DLD1 (cell line): ENCODE measurements at regions not wholly inside any gene's neighbourhood (a gene's known extent, or its start where the extent isn't known, plus 50 kb on each side); places are given as distances from the start of the nearest gene placed in this dataset.

Experiments used
- in situ Hi-C: cut with HindIII; loops from 2 replicates; pipeline ENCODE4 v1.10.0; 2017; ENCODE audit warnings: low sequenced_read_pairs

- in situ Hi-C loops = no loop called here
These were observed 174.3 kb upstream of the SERPINE2 start for GRCh38 chr2:224213396-224213795.

GRCh38 chr2:224211791-224212190, 172.7 kb upstream of the SERPINE2 start:
- in situ Hi-C loops = no loop called here

GRCh38 chr2:224211181-224211480, 172.0 kb upstream of the SERPINE2 start:
- in situ Hi-C loops = no loop called here

- in situ Hi-C loops = no loop called here
These were observed 171.4 kb upstream of the SERPINE2 start for GRCh38 chr2:224210286-224211180.

GRCh38 chr2:224209555-224210285, 170.6 kb upstream of the SERPINE2 start:
- in situ Hi-C loops = no loop called here

GRCh38 chr2:224208443-224208842, 169.4 kb upstream of the SERPINE2 start:
- in situ Hi-C loops = no loop called here

DNA sequence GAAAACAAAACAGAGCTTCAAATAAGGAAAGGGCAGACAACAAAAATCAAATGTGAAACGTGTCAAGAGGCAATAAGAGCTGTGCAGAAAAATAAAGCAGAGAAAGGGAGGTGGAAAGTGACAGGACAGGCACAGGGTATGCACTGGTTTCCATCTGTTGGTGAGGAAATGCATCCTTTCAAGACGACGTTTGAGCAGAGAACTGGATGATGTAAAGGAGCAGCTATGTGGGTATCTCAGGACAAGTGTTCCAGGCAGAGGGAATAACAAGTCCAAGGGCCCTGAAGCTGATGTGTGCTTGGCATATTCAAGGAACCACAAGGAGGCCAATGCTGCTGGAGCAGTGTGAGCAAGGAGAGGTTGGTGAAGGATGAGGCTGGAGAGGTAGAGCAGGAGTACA, 168.9 kb upstream of the SERPINE2 start:
- in situ Hi-C loops = no loop called here

DNA sequence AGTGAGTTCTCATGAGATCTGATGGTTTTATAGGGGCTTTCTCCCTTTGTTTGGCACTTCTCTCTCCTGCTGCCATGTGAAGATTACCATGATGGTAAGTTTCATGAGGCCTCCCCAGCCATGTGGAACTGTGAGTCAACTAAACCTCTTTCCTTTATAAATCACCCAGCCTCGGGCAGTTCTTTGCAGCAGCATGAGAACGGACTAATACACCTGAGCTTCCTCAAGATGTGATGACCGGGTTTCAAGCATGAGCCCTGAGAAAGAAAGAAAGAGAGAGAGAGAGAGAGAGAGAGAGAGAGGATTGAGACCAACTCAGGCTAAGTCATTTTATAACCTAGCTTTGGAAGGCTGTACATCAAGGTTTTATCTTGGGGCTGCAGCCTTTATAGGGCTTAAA, 167.7 kb upstream of the SERPINE2 start:
- in situ Hi-C loops = no loop called here

DNA sequence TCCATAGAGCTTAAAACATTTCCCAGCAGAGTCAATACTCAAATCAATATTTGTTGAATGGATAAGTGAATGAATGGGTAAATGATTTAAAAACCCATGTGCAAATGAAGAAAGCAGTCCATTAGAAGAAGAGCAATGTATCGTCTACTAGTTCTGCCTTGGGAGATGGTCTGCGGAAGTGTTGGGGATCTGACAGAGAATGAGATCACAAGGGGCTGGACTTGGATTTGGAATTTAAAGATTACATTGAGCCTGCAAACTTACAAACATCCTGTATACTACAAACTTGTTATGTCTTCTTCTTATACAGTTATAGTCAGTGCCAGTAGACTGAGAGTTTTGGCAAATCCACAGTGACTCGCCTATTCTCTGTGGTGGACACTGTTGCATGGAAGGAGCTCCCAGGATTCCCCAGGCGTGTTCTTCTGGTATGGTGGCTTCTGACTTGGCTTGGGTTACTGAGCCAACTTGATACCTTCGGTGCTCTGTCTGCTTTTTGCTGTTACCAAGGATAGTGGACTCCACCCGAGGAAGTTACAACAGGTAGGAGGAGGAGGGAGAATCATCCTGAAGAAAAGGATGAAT, 163.3 kb upstream of the SERPINE2 start:
- in situ Hi-C loops = no loop called here

DNA sequence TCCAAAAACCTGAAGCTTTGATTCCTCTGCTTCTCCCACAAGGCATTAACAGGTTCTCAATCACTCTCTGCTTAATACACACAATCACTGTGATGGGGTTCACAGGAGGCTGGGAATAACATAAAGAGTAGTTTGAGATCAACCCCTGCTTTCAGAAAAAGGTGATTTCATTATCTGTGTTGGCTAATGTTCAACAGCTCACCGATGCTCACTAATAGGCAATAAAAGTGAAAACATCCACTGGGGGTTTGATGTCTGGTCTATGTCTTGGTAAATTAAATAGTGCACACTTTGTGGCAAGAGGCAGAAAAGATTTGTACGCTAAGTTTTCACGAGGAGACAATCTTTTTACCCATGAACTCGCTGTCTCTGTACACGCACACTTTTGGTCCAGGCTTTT, 159.3 kb upstream of the SERPINE2 start:
- in situ Hi-C loops = no loop called here

GRCh38 chr2:224196810-224197209, 157.7 kb upstream of the SERPINE2 start:
- in situ Hi-C loops = no loop called here

DNA sequence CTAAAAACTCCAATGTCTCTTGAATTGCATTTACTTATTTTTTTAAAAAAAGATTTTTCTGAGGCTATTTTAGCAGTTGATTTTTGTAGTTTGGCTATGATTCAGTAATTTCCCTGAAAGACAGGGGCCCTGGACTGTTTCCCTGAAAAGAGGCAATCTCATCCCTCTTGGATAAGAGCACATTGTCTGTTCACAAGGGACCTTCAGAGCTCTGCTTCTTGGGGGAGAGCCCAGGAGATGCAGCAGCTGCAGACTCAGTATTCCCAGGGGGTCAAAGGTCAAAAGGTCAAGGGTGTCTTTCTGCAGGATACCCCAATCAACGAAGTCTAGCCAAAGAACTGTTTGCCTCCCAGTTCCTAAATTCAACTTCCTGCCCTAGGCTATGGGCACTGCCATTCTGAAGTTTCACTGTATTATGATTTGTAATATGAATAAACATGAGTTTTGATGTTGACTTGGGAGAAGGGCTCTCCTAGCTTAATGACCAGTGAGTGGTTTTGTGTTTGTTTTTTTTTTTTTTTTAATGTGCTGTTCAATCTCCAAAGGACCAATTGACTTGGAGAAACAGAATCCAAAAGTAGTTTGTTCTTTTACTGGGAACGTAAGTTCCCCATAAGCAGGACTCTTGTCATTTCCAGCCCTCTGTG, 157.0 kb upstream of the SERPINE2 start:
- in situ Hi-C loops = no loop called here

GRCh38 chr2:224194161-224194560, 155.1 kb upstream of the SERPINE2 start:
- in situ Hi-C loops = no loop called here

- in situ Hi-C loops = no loop called here
These were observed 152.4 kb upstream of the SERPINE2 start for GRCh38 chr2:224191465-224191864.

DNA sequence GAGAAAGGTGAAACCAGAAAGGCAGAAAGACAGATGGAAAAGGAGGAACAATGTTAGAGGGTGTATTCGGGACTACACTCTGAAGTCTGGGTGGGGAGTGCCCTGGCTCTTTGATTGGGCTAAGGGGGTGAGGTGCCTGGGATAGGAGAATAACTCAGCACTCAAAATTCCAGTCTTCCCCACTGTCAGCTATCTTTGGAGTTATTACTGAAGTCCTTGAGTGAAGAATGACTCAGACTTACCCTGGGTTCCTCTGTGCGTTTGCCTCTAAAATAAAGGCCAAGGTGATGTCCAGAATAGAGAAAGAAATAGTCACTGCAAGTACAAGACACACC, 151.8 kb upstream of the SERPINE2 start:
- in situ Hi-C loops = no loop called here

- in situ Hi-C loops = no loop called here
These were observed 151.3 kb upstream of the SERPINE2 start for GRCh38 chr2:224190234-224190935.

DNA sequence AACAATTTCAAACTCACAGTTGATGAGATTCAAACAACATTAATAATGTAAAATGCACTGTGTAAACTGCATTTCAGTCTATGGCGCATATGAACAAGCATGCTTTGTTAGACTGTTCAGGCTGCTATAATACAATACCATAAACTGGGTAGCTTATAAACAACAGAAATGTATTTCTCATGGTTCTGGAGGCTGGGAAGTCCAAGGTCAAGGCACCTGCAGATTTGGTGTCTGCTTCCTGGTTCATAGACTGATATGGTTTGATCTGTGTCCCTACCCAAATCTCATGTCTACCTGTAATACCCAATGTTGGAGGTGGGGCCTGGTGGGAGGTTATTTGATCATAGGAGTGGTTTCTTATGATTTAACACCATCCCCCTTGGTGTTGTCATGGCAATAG, 148.1 kb upstream of the SERPINE2 start:
- in situ Hi-C loops = no loop called here

DNA sequence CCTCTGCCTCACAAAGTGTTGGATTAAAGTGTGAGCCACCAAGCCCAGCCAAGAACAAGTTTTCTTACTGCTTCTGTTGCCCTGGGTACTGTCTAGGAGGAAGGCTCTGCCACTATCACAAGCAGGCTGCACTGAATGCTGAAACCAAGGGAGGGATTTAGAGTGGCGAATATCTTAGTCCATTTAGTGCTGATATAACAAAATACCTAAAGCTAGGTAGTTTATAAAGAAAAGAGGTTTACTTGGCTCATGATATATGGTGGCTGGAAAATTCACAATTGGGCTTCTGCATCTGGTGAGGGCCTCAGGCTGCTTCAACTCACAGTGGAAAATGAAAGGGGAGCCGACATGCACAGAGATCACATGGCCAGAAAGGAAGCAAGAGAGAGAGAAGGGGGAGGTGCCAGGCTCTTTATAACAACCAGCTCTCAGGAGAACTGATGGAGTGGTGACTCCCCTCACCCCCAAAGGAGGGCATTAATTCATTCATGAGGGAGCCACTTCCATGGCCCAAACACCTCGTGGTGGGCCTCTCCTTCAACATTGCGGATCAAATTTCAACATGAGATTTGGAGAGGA, 146.0 kb upstream of the SERPINE2 start:
- in situ Hi-C loops = no loop called here

GRCh38 chr2:224183086-224183485, 144.0 kb upstream of the SERPINE2 start:
- in situ Hi-C loops = no loop called here

GRCh38 chr2:224182498-224182897, 143.4 kb upstream of the SERPINE2 start:
- in situ Hi-C loops = no loop called here
